HG02571 (cell line): ENCODE measurements at regions not wholly inside any gene's neighbourhood (a gene's known extent, or its start where the extent isn't known, plus 50 kb on each side); places are given as distances from the start of the nearest gene placed in this dataset.
"Not testable (repeated sequence)": the region's sequence is repeated elsewhere in the genome, so short reads cannot be mapped to it uniquely, and the experiment has no call there.

Experiments
- ATAC-seq: cut with Tn5 transposase; IDR thresholded peaks from one replicate; pipeline ENCODE4 v1.9.1; 2021; ENCODE audit warnings: mild to moderate bottlenecking, moderate library complexity; ENCODE audit not compliant: unreplicated experiment

- ATAC-seq: no peak
These were observed 93.4 kb upstream of the WSB1 start for GRCh38 chr17:27200476-27200875.

- ATAC-seq: no peak
These were observed 90.7 kb upstream of the WSB1 start for GRCh38 chr17:27203241-27203640.

DNA sequence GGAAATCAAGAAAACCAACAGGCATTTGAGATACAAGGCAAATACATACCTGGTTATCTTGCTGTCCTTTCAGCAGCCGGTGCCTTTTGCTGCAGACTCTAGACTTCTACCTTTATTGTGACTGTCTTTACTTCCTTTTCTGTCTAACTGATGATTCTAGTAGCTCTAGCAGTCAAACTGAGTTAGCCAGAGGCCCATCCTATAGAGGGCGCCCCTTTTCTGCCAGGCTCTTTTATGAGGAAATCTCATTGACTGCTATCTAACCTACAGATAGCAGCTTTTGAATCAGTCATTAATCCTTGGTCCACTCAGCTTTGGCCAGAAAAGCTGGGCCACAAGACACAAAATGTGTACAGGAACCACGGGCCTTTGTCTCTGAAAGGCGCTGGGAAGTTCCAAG lies 87.5 kb upstream of the WSB1 start:
- no peak for ATAC-seq

- no peak for ATAC-seq
These were observed 86.8 kb upstream of the WSB1 start for GRCh38 chr17:27207073-27207513.

DNA sequence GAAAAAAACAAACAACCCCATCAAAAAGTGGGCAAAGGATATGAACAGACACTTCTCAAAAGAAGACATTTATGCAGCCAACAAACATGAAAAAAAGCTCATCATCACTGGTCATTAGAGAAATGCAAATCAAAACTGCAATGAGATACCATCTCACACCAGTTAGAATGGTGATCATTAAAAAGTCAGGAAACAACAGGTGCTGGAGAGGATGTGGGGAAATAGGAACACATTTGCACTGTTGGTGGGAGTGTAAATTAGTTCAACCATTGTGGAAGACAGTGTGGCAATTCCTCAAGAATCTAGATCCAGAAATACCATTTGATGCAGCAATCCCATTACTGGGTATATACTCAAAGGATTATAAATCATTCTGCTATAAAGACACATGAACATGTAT lies 85.5 kb upstream of the WSB1 start:
- ATAC-seq: not testable (repeated sequence)

- no peak for ATAC-seq
These were observed 84.6 kb upstream of the WSB1 start for GRCh38 chr17:27209316-27209715.

- not testable (repeated sequence) for ATAC-seq
These were observed 83.1 kb upstream of the WSB1 start for GRCh38 chr17:27210809-27211208.

DNA sequence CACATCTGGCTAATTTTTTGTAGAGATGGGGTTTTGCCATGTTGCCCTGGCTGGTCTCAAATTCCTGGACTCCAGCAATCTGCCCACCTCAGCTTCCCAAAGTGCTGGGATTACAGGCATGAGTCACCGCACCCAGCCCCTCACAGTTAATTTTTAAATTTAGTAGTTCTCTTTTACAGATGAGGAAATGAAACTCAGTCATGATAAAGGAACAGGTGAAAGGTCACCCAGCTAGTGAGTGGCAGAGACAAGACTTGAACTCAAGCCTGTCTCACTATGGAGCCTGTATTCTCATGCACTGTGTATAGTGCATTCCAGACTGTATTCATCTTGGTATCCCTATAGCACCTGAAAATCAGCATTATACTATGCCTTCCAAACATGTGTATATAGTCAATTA lies 77.1 kb upstream of the WSB1 start:
- ATAC-seq: no peak

- peak; percentile 77 for ATAC-seq
These were observed 76.3 kb upstream of the WSB1 start for GRCh38 chr17:27217631-27218030.

DNA sequence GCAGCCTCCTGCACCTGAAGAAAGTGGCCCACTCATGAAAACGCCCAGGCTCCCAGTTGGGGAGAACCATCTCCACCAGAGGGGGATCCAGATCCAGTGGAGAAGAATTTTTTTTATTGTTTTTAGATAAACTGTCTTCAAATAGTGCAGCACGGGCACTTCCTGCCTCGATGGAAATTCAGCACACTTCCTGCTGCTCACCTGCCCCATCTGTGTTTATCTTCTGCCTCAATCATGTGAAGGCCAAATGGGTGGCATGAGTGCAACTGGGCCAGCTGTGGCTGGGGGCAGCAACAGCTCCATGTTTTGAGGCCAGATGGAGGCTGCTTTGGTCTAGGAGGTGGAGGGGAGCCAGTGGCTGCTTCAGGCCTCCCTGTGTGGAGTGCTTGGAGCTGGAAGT lies 75.9 kb upstream of the WSB1 start:
- ATAC-seq: no peak

DNA sequence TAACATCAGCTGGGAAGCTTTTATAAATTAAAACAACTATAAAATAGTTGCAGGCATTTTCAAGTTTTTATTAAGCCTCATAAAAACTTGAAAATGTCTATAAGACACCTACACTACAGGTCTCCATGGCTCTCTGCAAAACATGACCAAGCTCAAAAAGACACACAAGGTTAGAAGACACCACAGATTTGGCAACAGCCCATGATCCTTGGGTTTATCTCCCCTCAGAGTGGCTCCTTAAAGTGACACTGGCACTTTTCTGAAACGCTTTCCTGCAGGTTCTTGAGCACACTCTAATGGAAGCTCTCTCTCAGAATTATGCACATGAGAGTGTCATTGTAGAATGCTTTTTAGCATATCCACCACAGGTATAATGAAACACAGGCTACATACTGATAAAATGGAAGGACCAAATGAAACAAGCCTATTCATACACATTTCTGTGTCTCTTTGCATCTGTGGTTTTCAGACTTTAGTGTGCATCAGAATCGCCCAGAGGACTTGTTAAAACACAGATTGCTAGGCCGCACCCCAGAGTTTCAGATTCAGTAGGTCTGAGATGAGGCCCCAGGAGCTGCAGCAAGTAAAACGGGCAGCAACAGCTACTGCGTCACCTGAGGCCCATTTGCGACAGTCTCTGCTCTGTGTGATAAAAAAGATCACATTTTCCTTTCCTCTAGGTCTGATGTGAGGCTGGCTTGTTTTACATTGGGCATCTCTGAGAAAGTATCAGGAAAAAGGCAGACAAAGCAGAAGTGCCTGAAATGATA lies 75.0 kb upstream of the WSB1 start:
- ATAC-seq: peak; percentile 66

- no peak for ATAC-seq
These were observed 71.4 kb upstream of the WSB1 start for GRCh38 chr17:27222515-27222914.

DNA sequence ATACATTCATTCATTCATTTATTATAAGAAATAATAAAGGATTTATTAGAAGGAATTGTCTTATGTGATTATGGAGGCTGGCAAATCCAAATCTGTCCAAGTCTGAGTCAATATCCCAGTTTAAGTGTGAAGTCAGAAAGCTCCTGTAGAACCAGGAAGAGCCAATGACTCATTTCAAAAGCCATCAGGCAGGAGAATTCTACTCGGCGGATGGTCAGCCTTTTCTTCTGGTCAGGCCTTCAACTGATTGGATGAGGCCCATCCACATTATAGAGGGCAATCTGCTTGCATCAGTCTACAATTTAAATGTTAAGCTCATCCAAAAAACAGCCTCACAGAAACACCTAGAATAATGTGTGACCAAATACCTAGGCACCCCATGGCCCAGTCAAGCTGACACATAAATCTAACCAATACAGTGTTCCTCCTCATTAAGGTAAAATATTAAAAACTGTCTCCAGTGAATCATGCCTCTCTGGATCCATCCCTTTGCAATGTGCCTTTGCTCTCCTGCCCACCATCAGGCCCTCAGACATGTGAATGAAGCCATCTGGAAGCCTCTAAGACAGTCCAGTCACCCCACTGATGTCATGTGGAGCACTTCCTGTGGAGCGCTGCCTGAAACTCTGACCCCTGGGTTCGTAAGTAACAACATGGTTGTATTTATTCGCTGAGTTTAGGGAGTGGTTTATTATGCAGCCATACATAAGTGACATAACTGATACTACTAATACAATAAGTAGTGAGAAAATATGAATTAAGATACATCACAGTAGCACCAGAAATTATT lies 69.2 kb upstream of the WSB1 start:
- no peak for ATAC-seq

- ATAC-seq: no peak
These were observed 67.2 kb upstream of the WSB1 start for GRCh38 chr17:27226611-27227230.

- no peak for ATAC-seq
These were observed 62.9 kb upstream of the WSB1 start for GRCh38 chr17:27230996-27231395.

GRCh38 chr17:27232328-27232727 lies 61.6 kb upstream of the WSB1 start:
- no peak for ATAC-seq

DNA sequence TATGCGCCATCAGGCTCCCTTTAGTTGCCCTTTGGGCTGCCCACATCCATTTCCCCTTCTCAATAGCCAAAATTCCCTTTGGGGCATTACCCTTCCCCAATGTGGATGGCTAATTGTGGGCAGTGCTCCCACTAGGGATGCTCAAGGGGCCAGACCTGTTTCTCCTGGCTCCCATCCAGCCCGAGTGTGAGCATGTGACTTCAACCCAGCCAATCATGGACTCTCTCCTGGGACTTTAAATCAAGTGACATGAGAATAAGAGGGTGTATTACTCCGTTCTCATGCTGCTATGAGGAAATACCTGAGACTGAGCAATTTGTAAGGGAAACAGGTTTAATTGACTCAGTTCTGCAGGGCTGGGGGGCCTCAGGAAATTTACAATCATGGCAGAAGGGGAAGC lies 60.9 kb upstream of the WSB1 start:
- no peak for ATAC-seq

GRCh38 chr17:27233776-27234175 lies 60.1 kb upstream of the WSB1 start:
- ATAC-seq: no peak

DNA sequence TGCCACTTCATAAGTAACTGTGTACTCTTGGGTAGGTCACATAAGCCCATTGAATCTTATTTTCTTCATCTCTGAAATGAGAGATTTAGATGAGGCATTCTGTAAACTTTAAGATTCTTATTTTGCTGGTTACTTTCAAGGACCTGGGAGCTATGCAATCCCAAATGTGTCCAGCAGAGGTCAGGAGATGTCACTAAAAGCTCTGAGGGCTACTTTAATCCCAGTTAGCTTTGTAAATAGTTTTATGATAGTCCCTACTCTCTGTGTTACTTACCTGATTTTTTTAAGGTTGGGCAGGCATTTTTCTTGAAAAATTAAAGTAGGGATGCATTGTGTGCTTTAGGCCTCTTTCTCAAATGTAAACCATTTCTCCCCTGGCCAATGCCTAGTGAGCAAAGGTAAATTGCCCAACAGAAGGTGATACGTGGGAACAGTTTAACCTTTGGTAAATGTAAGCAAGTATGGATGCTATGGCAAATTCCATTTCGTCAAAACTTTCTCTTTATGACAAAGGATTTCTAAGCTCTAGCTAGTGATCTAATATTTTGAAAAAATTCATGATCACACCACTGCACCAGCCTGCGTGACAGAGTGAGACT lies 57.1 kb upstream of the WSB1 start:
- no peak for ATAC-seq

DNA sequence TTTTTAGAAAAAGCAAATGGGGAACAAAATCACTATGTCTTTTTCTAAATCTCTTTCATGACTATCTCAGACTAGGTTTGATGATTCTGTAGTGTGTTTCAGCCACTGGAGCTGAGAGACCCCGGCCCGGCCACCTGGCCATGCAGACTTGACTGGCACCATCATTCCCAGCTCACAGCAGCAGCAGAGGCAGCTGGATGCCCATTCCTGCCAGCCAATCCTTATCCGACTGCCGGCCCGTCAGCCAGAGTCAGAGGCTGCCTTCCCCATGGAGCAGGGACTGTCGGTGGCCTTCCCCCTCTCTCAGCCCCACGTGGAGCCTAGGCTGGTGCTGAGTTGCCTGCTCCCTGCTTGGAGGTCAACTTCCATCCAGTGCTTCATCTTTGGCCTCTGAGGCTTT lies 56.0 kb upstream of the WSB1 start:
- ATAC-seq: no peak

GRCh38 chr17:27239046-27239445 lies 54.9 kb upstream of the WSB1 start:
- ATAC-seq: peak; percentile 56
